ENCODE measurements at regions not wholly inside any gene's neighbourhood (a gene's known extent, or its start where the extent isn't known, plus 50 kb on each side); places are given as distances from the start of the nearest gene placed in this dataset.

GRCh38 chr11:15493066-15493465 lies 378.3 kb downstream of the INSC start:
- DNase-seq (ENCODE audit: low spot score): no peak
- Histone ChIP-seq H3K9ac (ENCODE audit: low read depth, low read length, poor library complexity) (no peak overlapping the region), H2AK5ac (ENCODE audit: low read depth, low read length) (no peak overlapping the region), H2BK15ac (ENCODE audit: low read length) (no peak overlapping the region), H3K23ac (ENCODE audit: low read depth, low read length, poor library complexity) (no peak overlapping the region), H2BK12ac (ENCODE audit: low read length) (no peak overlapping the region), H3K79me1 (ENCODE audit: low read depth, low read length) (no peaks in the 10 kb centered on the region), H2AFZ (ENCODE audit: low read length) (no peak overlapping the region), H3K14ac (ENCODE audit: low read length) (no peak overlapping the region), H3K4me3 (ENCODE audit: low read length in 2 of 2) (no peak overlapping the region), H4K8ac (ENCODE audit: low read depth, low read length) (no peak overlapping the region), H3K27me3 (ENCODE audit: control insufficient read depth in 3 of 3, insufficient read depth in 3 of 3, low read depth in 1 of 3, low read length in 3 of 3) (no peaks in the 10 kb centered on the region), H3K4ac (ENCODE audit: low read length) (no peak overlapping the region), H3K36me3 (replicated peaks in 1 of 2; ENCODE audit: control insufficient read depth in 2 of 2, insufficient read depth in 2 of 2, low read length in 2 of 2) (no peaks in the 10 kb centered on the region), H2BK120ac (ENCODE audit: low read depth, low read length) (no peak overlapping the region), H3K9me3 (replicated peaks in 1 of 2; ENCODE audit: control insufficient read depth in 2 of 2, insufficient read depth in 1 of 2, low read depth in 1 of 2, low read length in 2 of 2) (no peaks in the 10 kb centered on the region), H3K4me1 (ENCODE audit: control insufficient read depth in 2 of 2, insufficient read depth in 1 of 2, low read depth in 1 of 2, low read length in 2 of 2) (no peaks in the 10 kb centered on the region), H3K18ac (ENCODE audit: low read length) (no peak overlapping the region), H2BK5ac (ENCODE audit: low read length) (no peak overlapping the region), H3K4me2 (ENCODE audit: insufficient read depth, low read length, poor library complexity, severe bottlenecking) (no peak overlapping the region), H4K91ac (ENCODE audit: low read depth, low read length, poor library complexity) (no peak overlapping the region), H3K27ac (replicated peaks; ENCODE audit: low read length) (no peak overlapping the region)
- WGBS, 2 donors (ENCODE audit: extremely low coverage in 2 of 2, insufficient read length in 2 of 2, insufficient replicate concordance in 1 of 2): no CpG with 5 or more reads among the region's 2 CpGs

- H2BK5ac ChIP-seq (ENCODE audit: low read length): no peak overlapping the region
- H2AFZ ChIP-seq (ENCODE audit: low read length): no peak overlapping the region
- H3K18ac ChIP-seq (ENCODE audit: low read length): no peak overlapping the region
- H3K9me3 ChIP-seq (replicated peaks in 1 of 2; ENCODE audit: control insufficient read depth in 2 of 2, insufficient read depth in 1 of 2, low read depth in 1 of 2, low read length in 2 of 2): no peaks in the 10 kb centered on the region
- WGBS, 2 donors (ENCODE audit: extremely low coverage in 2 of 2, insufficient read length in 2 of 2, insufficient replicate concordance in 1 of 2): no CpG with 5 or more reads among the region's 1 CpG
- H3K23ac ChIP-seq (ENCODE audit: low read depth, low read length, poor library complexity): no peak overlapping the region
- H4K8ac ChIP-seq (ENCODE audit: low read depth, low read length): no peak overlapping the region
- H2BK15ac ChIP-seq (ENCODE audit: low read length): no peak overlapping the region
- H2AK5ac ChIP-seq (ENCODE audit: low read depth, low read length): no peak overlapping the region
- no peak for DNase-seq (ENCODE audit: low spot score)
- no peak overlapping the region for H3K4me3 ChIP-seq (ENCODE audit: low read length in 2 of 2)
- no peak overlapping the region for H3K14ac ChIP-seq (ENCODE audit: low read length)
- H3K4me2 ChIP-seq (ENCODE audit: insufficient read depth, low read length, poor library complexity, severe bottlenecking): no peak overlapping the region
- H3K4ac ChIP-seq (ENCODE audit: low read length): no peak overlapping the region
- no peak overlapping the region for H3K27ac ChIP-seq (replicated peaks; ENCODE audit: low read length)
- H2BK12ac ChIP-seq (ENCODE audit: low read length): no peak overlapping the region
- H3K4me1 ChIP-seq (ENCODE audit: control insufficient read depth in 2 of 2, insufficient read depth in 1 of 2, low read depth in 1 of 2, low read length in 2 of 2): no peaks in the 10 kb centered on the region
- no peak overlapping the region for H4K91ac ChIP-seq (ENCODE audit: low read depth, low read length, poor library complexity)
- no peaks in the 10 kb centered on the region for H3K36me3 ChIP-seq (replicated peaks in 1 of 2; ENCODE audit: control insufficient read depth in 2 of 2, insufficient read depth in 2 of 2, low read length in 2 of 2)
- no peak overlapping the region for H3K9ac ChIP-seq (ENCODE audit: low read depth, low read length, poor library complexity)
- H2BK120ac ChIP-seq (ENCODE audit: low read depth, low read length): no peak overlapping the region
- no peaks in the 10 kb centered on the region for H3K79me1 ChIP-seq (ENCODE audit: low read depth, low read length)
- H3K27me3 ChIP-seq (ENCODE audit: control insufficient read depth in 3 of 3, insufficient read depth in 3 of 3, low read depth in 1 of 3, low read length in 3 of 3): no peaks in the 10 kb centered on the region
Measured at GRCh38 chr11:15493921-15494620, 379.3 kb downstream of the INSC start.

DNA sequence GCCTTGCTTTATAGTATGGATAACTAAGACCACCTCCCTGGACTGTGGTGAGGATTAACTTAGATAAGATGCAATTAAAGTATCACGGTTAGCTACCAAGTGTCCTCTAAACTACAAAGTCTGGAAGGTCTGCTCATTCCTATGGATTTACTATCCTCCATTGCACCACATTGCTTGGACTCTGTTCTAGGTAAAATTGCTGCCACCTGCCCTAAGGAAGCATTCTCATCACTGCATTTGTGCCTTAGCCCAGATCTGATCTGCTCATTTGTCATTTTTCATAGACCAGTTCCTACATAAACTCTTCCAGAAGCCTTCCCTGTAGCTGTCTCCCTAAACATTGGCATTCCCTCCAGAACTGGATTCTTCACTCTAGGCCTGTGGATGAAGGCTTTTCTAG lies 380.0 kb downstream of the INSC start:
- Histone ChIP-seq H3K14ac (ENCODE audit: low read length) (no peak overlapping the region), H3K9me3 (replicated peaks in 1 of 2; ENCODE audit: control insufficient read depth in 2 of 2, insufficient read depth in 1 of 2, low read depth in 1 of 2, low read length in 2 of 2) (no peaks in the 10 kb centered on the region), H3K4ac (ENCODE audit: low read length) (no peak overlapping the region), H2AFZ (ENCODE audit: low read length) (no peak overlapping the region), H3K27me3 (ENCODE audit: control insufficient read depth in 3 of 3, insufficient read depth in 3 of 3, low read depth in 1 of 3, low read length in 3 of 3) (no peaks in the 10 kb centered on the region), H4K8ac (ENCODE audit: low read depth, low read length) (no peak overlapping the region), H3K79me1 (ENCODE audit: low read depth, low read length) (no peaks in the 10 kb centered on the region), H3K9ac (ENCODE audit: low read depth, low read length, poor library complexity) (no peak overlapping the region), H3K36me3 (replicated peaks in 1 of 2; ENCODE audit: control insufficient read depth in 2 of 2, insufficient read depth in 2 of 2, low read length in 2 of 2) (no peaks in the 10 kb centered on the region), H2BK120ac (ENCODE audit: low read depth, low read length) (no peak overlapping the region), H2BK5ac (ENCODE audit: low read length) (no peak overlapping the region), H2AK5ac (ENCODE audit: low read depth, low read length) (no peak overlapping the region), H3K4me1 (ENCODE audit: control insufficient read depth in 2 of 2, insufficient read depth in 1 of 2, low read depth in 1 of 2, low read length in 2 of 2) (peaks cover 0 to 1% of the 10 kb centered on the region in 2 donors), H3K4me3 (ENCODE audit: low read length in 2 of 2) (no peak overlapping the region), H3K4me2 (ENCODE audit: insufficient read depth, low read length, poor library complexity, severe bottlenecking) (no peak overlapping the region), H3K23ac (ENCODE audit: low read depth, low read length, poor library complexity) (no peak overlapping the region), H4K91ac (ENCODE audit: low read depth, low read length, poor library complexity) (no peak overlapping the region), H2BK12ac (ENCODE audit: low read length) (no peak overlapping the region), H3K27ac (replicated peaks; ENCODE audit: low read length) (no peak overlapping the region), H2BK15ac (ENCODE audit: low read length) (no peak overlapping the region), H3K18ac (ENCODE audit: low read length) (no peak overlapping the region)
- WGBS, 2 donors (ENCODE audit: extremely low coverage in 2 of 2, insufficient read length in 2 of 2, insufficient replicate concordance in 1 of 2): no CpG with 5 or more reads among the region's 1 CpG
- DNase-seq (ENCODE audit: low spot score): no peak

DNA sequence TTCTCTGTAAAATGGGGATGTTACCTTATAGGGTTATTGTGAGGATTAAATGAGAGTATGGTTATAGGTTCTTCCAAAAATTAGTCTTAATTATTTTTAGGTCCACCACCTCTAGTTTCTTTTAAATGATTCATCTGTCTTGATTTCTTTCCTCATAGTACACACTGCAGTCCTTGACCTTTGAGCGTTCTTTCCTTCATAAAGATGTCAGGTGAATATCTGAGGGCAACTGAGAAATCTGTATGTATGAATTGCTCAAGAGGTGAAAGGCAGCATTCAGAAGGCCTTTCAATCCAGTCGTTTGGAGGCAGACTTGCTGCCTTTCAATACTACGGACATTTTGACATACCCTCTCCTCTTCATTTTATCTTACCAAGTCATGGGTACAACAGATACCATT lies 380.7 kb downstream of the INSC start:
- Histone ChIP-seq H3K79me1 (ENCODE audit: low read depth, low read length) (no peaks in the 10 kb centered on the region), H3K4me3 (ENCODE audit: low read length in 2 of 2) (no peak overlapping the region), H3K9me3 (replicated peaks in 1 of 2; ENCODE audit: control insufficient read depth in 2 of 2, insufficient read depth in 1 of 2, low read depth in 1 of 2, low read length in 2 of 2) (no peaks in the 10 kb centered on the region), H2BK5ac (ENCODE audit: low read length) (no peak overlapping the region), H3K4me1 (ENCODE audit: control insufficient read depth in 2 of 2, insufficient read depth in 1 of 2, low read depth in 1 of 2, low read length in 2 of 2) (peaks cover 0 to 1% of the 10 kb centered on the region in 2 donors), H3K36me3 (replicated peaks in 1 of 2; ENCODE audit: control insufficient read depth in 2 of 2, insufficient read depth in 2 of 2, low read length in 2 of 2) (no peaks in the 10 kb centered on the region), H3K4me2 (ENCODE audit: insufficient read depth, low read length, poor library complexity, severe bottlenecking) (no peak overlapping the region), H2AFZ (ENCODE audit: low read length) (no peak overlapping the region), H4K91ac (ENCODE audit: low read depth, low read length, poor library complexity) (no peak overlapping the region), H4K8ac (ENCODE audit: low read depth, low read length) (no peak overlapping the region), H2BK15ac (ENCODE audit: low read length) (no peak overlapping the region), H3K27me3 (ENCODE audit: control insufficient read depth in 3 of 3, insufficient read depth in 3 of 3, low read depth in 1 of 3, low read length in 3 of 3) (no peaks in the 10 kb centered on the region), H3K18ac (ENCODE audit: low read length) (no peak overlapping the region), H3K27ac (replicated peaks; ENCODE audit: low read length) (no peak overlapping the region), H3K23ac (ENCODE audit: low read depth, low read length, poor library complexity) (no peak overlapping the region), H3K4ac (ENCODE audit: low read length) (no peak overlapping the region), H2BK120ac (ENCODE audit: low read depth, low read length) (no peak overlapping the region), H2AK5ac (ENCODE audit: low read depth, low read length) (no peak overlapping the region), H3K14ac (ENCODE audit: low read length) (no peak overlapping the region), H2BK12ac (ENCODE audit: low read length) (no peak overlapping the region), H3K9ac (ENCODE audit: low read depth, low read length, poor library complexity) (no peak overlapping the region)
- no CpG with 5 or more reads among the region's 3 CpGs for WGBS, 2 donors (ENCODE audit: extremely low coverage in 2 of 2, insufficient read length in 2 of 2, insufficient replicate concordance in 1 of 2)
- no peak for DNase-seq (ENCODE audit: low spot score)

Measured in neuronal stem cell (in vitro differentiated cells).